ENCODE measurements at regions not wholly inside any gene's neighbourhood (a gene's known extent, or its start where the extent isn't known, plus 50 kb on each side); places are given as distances from the start of the nearest gene placed in this dataset.

GRCh38 chr6:126897758-126898157, 220.7 kb upstream of the RSPO3 start:
- no peak overlapping the region for H2AFZ ChIP-seq (ENCODE audit: control insufficient read depth, low read depth, low read length)

More at GRCh38 chr6:126897758-126898157, 220.7 kb upstream of the RSPO3 start:
- no peak overlapping the region for H3K9ac ChIP-seq (ENCODE audit: control insufficient read depth, insufficient read depth, low read length)
- POLR2A ChIA-PET: no interaction called here
- no peaks in the 10 kb centered on the region for H3K9me3 ChIP-seq (replicated peaks; ENCODE audit: control insufficient read depth, insufficient read depth, low read length)
- no peak for DNase-seq (ENCODE audit: low read depth, low spot score)
- H3K4me2 ChIP-seq (ENCODE audit: control insufficient read depth, insufficient read depth): no peak overlapping the region
- no peaks in the 10 kb centered on the region for H3K79me2 ChIP-seq (ENCODE audit: control insufficient read depth, insufficient read depth, low read length)
- 0% methylated on average over 4 of the region's 4 CpGs for WGBS (ENCODE audit: insufficient coverage, insufficient replicate concordance, low lambda C conversion rate, missing lambda C conversion rate)
- no peaks in the 10 kb centered on the region for H3K36me3 ChIP-seq (ENCODE audit: control insufficient read depth in 2 of 2, insufficient read depth in 2 of 2, low read length in 1 of 2)
- no peaks in the 10 kb centered on the region for H4K20me1 ChIP-seq (ENCODE audit: control insufficient read depth, insufficient read depth)
- intact Hi-C loops (cut with micrococcal nuclease; ENCODE audit: unreplicated experiment) (no loop called here), in situ Hi-C loops (cut with MboI) (no loop called here)
- no peak for FAIRE-seq
- TF ChIP-seq RB1 (IDR thresholded peaks at IDR 0.05; ENCODE audit: borderline replicate concordance): no peak
- no peak for TF ChIP-seq ZZZ3 (IDR thresholded peaks at IDR 0.05; ENCODE audit: control insufficient read depth, insufficient read length, low read depth)
- TF ChIP-seq IRF4 (IDR thresholded peaks at IDR 0.05; ENCODE audit: low read depth, low read length): no peak
- TF ChIP-seq IKZF1 (conservative IDR thresholded peaks at IDR 0.05): no peak
- TF ChIP-seq NR2C1 (IDR thresholded peaks at IDR 0.05): no peak
- TF ChIP-seq WRNIP1 (IDR thresholded peaks at IDR 0.05; ENCODE audit: borderline replicate concordance, low read depth, low read length): no peak
- TF ChIP-seq NFIC (IDR thresholded peaks at IDR 0.05; ENCODE audit: low read depth, low read length): no peak
- no peak for TF ChIP-seq RELB (IDR thresholded peaks at IDR 0.05; ENCODE audit: low read depth)
- TF ChIP-seq NFYB (IDR thresholded peaks at IDR 0.05; ENCODE audit: insufficient read depth, low read depth, low read length): no peak
- TF ChIP-seq SREBF2 (IDR thresholded peaks at IDR 0.05; ENCODE audit: low read length): no peak
- TF ChIP-seq ELK1 (IDR thresholded peaks at IDR 0.05; ENCODE audit: low read depth, low read length): no peak
- no peaks in the 10 kb centered on the region for H3K27me3 ChIP-seq (replicated peaks in 1 of 2; ENCODE audit: control insufficient read depth in 2 of 2, insufficient read depth in 2 of 2, low read length in 1 of 2)
- H3K4me3 ChIP-seq: no peak overlapping the region
- no TSS peak for BruUV-seq (replicated peaks)
- RAD21 ChIA-PET (ENCODE audit: unreplicated experiment): no interaction called here
- CTCF ChIA-PET: no interaction called here
- no peak overlapping the region for H3K27ac ChIP-seq (ENCODE audit: control insufficient read depth, insufficient read depth)
- SMC1A ChIA-PET (ENCODE audit: uncharacterized antibody, unreplicated experiment): no interaction called here
- no peaks in the 10 kb centered on the region for H3K4me1 ChIP-seq (ENCODE audit: control insufficient read depth, insufficient read depth, low read length)
- no peak for ATAC-seq

Measured in GM12878 (cell line).